Kidney epithelial cell (primary cell): ENCODE measurements at regions not wholly inside any gene's neighbourhood (a gene's known extent, or its start where the extent isn't known, plus 50 kb on each side); places are given as distances from the start of the nearest gene placed in this dataset.
"Not testable (repeated sequence)": the region's sequence is repeated elsewhere in the genome, so short reads cannot be mapped to it uniquely, and the experiment has no call there.

Experiments used
- DNase-seq: peaks from one replicate; pipeline ENCODE4 v3.0.0-alpha.2; 2010; ENCODE audit warnings: low read depth
- H3K27me3 ChIP-seq: 2 replicates; pipeline ENCODE4 v1.6.0; 2011; ENCODE audit warnings: low read length; ENCODE audit not compliant: control insufficient read depth, insufficient read depth
- H3K36me3 ChIP-seq: 2 replicates; pipeline ENCODE4 v1.5.1; 2011; ENCODE audit warnings: low read length; ENCODE audit not compliant: control insufficient read depth, insufficient read depth
- H3K4me3 ChIP-seq: 2 replicates; pipeline ENCODE4 v1.5.1; 2011; ENCODE audit warnings: low read depth, mild to moderate bottlenecking, control low read depth, low read length
- TF ChIP-seq, protein P1 (sequence below): IDR thresholded peaks from 2 replicates; pipeline ENCODE4 v1.5.1; 2011; ENCODE audit warnings: mild to moderate bottlenecking, moderate library complexity, low read length, control low read depth, inconsistent platforms; ENCODE audit not compliant: insufficient read depth, poor library complexity, severe bottlenecking

DNA sequence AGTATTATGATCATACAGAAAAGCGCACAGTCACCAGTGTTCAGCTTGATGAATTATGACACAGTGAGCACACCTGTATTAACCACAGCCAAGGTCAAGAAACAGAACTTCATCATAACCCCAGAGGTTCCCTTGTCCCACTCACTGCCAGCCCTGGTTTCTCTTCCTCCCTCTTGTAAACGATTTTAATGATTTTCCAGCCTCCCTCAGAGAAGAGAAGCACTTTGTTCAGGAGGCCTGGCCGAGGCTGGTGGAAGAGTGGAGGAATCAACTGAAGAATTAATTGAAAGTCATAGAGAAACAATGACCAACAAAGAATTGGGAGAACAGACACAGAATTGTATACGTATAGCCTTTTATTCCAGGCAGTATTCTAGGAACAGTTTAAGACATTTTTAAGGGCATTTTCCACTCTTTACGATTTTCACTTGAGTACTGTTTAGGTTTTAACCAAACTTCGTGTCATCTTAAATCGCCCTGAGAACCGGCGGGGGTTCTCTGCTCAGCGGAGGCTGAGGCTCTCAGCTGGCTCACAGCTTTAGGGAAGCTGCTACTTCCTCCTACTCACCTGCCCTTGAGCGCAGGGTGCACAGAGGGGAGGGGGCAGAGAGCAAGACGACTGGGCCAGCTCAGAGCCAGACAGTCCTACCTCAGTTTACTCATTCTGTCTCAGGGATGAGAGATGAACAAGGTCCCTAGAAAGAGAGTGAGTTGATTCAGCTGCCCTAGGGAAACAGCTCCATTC lies 108.6 kb downstream of the AKAP11 start:
- no peak for DNase-seq
- Histone ChIP-seq H3K27me3 (no peaks in the 10 kb centered on the region), H3K4me3 (no peak overlapping the region), H3K36me3 (no peaks in the 10 kb centered on the region)
- TF ChIP-seq, protein P1, sequence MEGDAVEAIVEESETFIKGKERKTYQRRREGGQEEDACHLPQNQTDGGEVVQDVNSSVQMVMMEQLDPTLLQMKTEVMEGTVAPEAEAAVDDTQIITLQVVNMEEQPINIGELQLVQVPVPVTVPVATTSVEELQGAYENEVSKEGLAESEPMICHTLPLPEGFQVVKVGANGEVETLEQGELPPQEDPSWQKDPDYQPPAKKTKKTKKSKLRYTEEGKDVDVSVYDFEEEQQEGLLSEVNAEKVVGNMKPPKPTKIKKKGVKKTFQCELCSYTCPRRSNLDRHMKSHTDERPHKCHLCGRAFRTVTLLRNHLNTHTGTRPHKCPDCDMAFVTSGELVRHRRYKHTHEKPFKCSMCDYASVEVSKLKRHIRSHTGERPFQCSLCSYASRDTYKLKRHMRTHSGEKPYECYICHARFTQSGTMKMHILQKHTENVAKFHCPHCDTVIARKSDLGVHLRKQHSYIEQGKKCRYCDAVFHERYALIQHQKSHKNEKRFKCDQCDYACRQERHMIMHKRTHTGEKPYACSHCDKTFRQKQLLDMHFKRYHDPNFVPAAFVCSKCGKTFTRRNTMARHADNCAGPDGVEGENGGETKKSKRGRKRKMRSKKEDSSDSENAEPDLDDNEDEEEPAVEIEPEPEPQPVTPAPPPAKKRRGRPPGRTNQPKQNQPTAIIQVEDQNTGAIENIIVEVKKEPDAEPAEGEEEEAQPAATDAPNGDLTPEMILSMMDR = no peak

DNA sequence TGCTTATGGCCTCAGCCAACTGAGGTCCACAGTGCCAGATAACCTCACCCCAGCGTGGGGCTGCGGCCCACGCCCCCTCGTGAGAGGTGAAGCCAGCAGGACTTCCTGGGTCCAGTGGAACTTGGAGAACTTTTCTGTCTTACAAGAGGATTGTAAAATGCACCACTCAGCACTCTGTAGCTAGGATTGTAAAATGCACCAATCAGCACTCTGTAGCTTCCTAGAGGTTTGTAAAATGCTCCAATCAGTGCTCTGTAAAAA lies 109.1 kb downstream of the AKAP11 start:
- no peaks in the 10 kb centered on the region for H3K27me3 ChIP-seq
- no peak for DNase-seq
- H3K36me3 ChIP-seq = no peaks in the 10 kb centered on the region
- H3K4me3 ChIP-seq = no peak overlapping the region
- TF ChIP-seq, protein P1 = no peak

DNA sequence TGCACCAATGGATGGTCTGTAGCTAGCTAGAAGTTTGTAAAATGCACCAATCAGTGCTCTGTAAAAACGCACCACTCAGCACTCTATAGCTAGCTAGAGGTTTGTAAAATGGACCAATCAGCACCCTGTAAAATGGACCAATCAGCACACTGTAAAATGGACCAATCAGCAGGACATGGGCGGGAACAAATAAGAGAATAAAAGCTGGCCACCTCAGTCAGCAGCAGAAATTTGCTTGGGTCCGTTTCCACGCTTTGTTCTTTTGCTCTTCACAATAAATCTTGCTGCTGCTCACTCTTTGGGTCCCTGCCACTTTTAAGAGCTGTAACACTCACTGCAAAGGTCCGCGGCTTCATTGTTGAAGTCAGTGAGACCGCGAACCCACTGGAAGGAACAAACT lies 109.5 kb downstream of the AKAP11 start:
- H3K36me3 ChIP-seq, DNase-seq, H3K27me3 ChIP-seq, H3K4me3 ChIP-seq: not testable (repeated sequence)

DNA sequence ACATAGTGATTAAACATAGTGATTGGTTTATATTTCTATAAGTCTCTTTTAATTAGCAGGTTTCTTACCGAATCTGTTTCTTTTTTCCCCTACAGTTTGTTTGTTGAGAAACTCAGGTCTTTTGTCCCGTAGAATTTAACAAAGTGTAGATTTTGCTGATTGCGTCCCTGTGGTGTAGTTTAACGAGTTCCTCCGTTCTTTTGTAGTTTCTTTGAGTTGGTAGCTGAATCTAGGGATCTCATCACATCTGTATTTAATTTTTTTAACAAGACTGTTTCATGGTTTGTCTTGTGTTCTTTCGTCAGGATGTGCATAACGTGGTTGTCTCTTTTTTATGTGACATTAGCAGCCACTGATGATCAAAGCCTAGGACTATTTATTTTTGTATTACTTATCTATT lies 111.1 kb downstream of the AKAP11 start:
- no peaks in the 10 kb centered on the region for H3K27me3 ChIP-seq
- TF ChIP-seq, protein P1 = no peak
- H3K36me3 ChIP-seq = no peaks in the 10 kb centered on the region
- DNase-seq = no peak
- H3K4me3 ChIP-seq = no peak overlapping the region

DNA sequence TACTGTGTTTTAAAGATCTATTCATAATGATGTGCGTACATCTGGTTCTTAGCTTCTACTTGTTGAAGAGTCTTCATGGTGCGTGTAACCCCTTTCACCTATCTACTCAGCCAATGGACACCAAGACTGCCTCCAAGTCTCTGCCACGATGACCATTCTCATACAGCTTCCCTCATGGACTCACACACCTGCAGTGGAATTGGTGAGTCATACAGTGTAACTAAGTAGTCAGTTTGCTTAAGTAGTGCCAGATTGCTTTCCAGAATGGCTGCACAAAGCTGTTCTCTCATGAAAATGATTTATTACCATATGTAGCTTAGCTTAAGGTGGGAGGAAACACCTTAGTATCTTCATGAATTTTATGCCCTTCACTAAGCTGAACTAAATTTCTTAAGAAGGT lies 112.3 kb downstream of the AKAP11 start:
- no peaks in the 10 kb centered on the region for H3K27me3 ChIP-seq
- H3K36me3 ChIP-seq = no peaks in the 10 kb centered on the region
- no peak overlapping the region for H3K4me3 ChIP-seq
- no peak for DNase-seq
- TF ChIP-seq, protein P1 = no peak

DNA sequence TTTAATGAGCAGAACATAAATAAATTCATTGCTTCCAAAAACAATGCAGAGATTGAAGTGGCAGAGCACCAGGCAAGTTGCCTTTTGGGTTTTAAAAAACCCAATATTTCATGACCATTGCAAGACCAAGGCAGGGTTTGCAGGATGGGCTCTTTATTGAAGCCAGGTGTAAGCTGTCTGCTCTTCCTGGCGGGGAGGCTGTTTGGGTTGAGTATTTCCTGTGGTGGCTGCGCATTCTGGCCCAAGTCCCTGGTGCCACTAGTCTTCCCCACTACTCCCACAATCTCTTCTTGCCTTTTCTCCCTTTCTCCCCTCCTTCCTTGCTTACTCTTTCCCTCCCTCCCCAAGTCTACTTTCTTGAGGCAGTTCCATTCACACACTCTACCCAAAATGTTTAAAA lies 116.4 kb downstream of the AKAP11 start:
- Histone ChIP-seq H3K4me3 (no peak overlapping the region), H3K27me3 (no peaks in the 10 kb centered on the region), H3K36me3 (no peaks in the 10 kb centered on the region)
- no peak for DNase-seq
- TF ChIP-seq, protein P1 = no peak

DNA sequence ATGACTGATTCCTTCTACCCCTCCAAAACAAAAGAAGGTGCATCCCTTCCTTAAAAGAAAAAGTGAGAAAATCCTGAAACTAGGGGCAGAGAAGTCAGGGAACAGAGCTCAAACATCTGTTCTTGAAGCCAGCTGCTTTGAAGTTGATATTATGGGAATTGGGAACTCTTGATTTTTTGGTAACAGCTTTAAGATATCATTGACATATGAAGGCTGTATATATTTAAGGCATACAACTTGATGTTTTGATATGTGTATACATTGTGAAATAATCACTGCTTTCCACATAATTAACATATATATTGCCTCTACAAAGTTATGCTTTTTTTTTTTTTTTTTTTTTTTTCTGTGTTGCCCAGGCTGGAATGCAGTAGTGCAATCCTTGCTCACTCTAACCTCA lies 117.1 kb downstream of the AKAP11 start:
- no peak overlapping the region for H3K4me3 ChIP-seq
- DNase-seq = no peak
- H3K27me3 ChIP-seq = no peaks in the 10 kb centered on the region
- TF ChIP-seq, protein P1 = no peak
- no peaks in the 10 kb centered on the region for H3K36me3 ChIP-seq
